DOHH2 (cell line): ENCODE measurements at regions not wholly inside any gene's neighbourhood (a gene's known extent, or its start where the extent isn't known, plus 50 kb on each side); places are given as distances from the start of the nearest gene placed in this dataset.

ENCODE experiments used
- H3F3A ChIP-seq: fragments of 200-600 bp; sonication (generic), shearing (Covaris generic); 2 replicates; pipeline ENCODE4 v1.6.0; 2016; ENCODE audit warnings: antibody characterized with exemption, mild to moderate bottlenecking; ENCODE audit not compliant: control insufficient read depth, insufficient read depth
- H3K27ac ChIP-seq: fragments of 200-600 bp; sonication (generic); 2 replicates; pipeline ENCODE4 v1.5.1; 2014; ENCODE audit warnings: low read depth, mild to moderate bottlenecking, low read length, moderate library complexity
- H3K27me3 ChIP-seq: fragments of 200-600 bp; sonication (generic); 2 replicates; pipeline ENCODE4 v1.6.1; 2014; ENCODE audit warnings: mild to moderate bottlenecking, low read length, mixed read lengths; ENCODE audit not compliant: control insufficient read depth
- H3K36me3 ChIP-seq: fragments of 200-600 bp; sonication (generic); 2 replicates; pipeline ENCODE4 v1.6.1; 2014; ENCODE audit warnings: mild to moderate bottlenecking, low read length, moderate library complexity, mixed read lengths; ENCODE audit not compliant: control insufficient read depth
- H3K4me1 ChIP-seq: fragments of 200-600 bp; sonication (generic); 2 replicates; pipeline ENCODE4 v1.6.1; 2014; ENCODE audit warnings: mild to moderate bottlenecking, low read length, mixed read lengths; ENCODE audit not compliant: control insufficient read depth
- H3K4me2 ChIP-seq: fragments of 200-600 bp; sonication (generic); 2 replicates; pipeline ENCODE4 v1.6.0; 2014; ENCODE audit warnings: mild to moderate bottlenecking, low read length, moderate library complexity
- H3K4me3 ChIP-seq: fragments of 200-600 bp; sonication (generic); 2 replicates; pipeline ENCODE4 v1.5.1; 2014; ENCODE audit warnings: mild to moderate bottlenecking, low read length, mixed read lengths
- H3K79me2 ChIP-seq: fragments of 200-600 bp; sonication (generic); 2 replicates; pipeline ENCODE4 v1.6.1; 2014; ENCODE audit warnings: mild to moderate bottlenecking, low read length, mixed read lengths; ENCODE audit not compliant: control insufficient read depth
- H3K9me2 ChIP-seq: fragments of 200-600 bp; sonication (generic); replicated peaks from 2 replicates; pipeline ENCODE4 v1.6.1; 2014; ENCODE audit warnings: mild to moderate bottlenecking, low read length, mixed read lengths; ENCODE audit not compliant: control insufficient read depth
- H3K9me3 ChIP-seq: fragments of 200-600 bp; sonication (generic); 2 replicates; pipeline ENCODE4 v1.6.1; 2014; ENCODE audit warnings: antibody characterized with exemption, low read length, mixed read lengths; ENCODE audit not compliant: control insufficient read depth, insufficient read depth
- H4K20me1 ChIP-seq: fragments of 200-600 bp; sonication (generic); 2 replicates; pipeline ENCODE4 v1.6.0; 2014; ENCODE audit warnings: low read depth, mild to moderate bottlenecking, antibody characterized with exemption, low read length, moderate library complexity; ENCODE audit not compliant: control insufficient read depth, insufficient read depth
- EZH2phosphoT487 ChIP-seq: fragments of 200-600 bp; sonication (generic); IDR thresholded peaks from 2 replicates; pipeline ENCODE4 v1.6.1; 2017; ENCODE audit warnings: borderline replicate concordance, mild to moderate bottlenecking, antibody characterized with exemption, low read length, moderate library complexity, mixed read lengths
- TF ChIP-seq, protein P1 (sequence below): fragments of 200-600 bp; sonication (generic); IDR thresholded peaks from one replicate; pipeline ENCODE4 v1.5.1; 2014; ENCODE audit warnings: antibody characterized with exemption, mild to moderate bottlenecking, low read depth, low read length; ENCODE audit not compliant: poor library complexity, severe bottlenecking

DNA sequence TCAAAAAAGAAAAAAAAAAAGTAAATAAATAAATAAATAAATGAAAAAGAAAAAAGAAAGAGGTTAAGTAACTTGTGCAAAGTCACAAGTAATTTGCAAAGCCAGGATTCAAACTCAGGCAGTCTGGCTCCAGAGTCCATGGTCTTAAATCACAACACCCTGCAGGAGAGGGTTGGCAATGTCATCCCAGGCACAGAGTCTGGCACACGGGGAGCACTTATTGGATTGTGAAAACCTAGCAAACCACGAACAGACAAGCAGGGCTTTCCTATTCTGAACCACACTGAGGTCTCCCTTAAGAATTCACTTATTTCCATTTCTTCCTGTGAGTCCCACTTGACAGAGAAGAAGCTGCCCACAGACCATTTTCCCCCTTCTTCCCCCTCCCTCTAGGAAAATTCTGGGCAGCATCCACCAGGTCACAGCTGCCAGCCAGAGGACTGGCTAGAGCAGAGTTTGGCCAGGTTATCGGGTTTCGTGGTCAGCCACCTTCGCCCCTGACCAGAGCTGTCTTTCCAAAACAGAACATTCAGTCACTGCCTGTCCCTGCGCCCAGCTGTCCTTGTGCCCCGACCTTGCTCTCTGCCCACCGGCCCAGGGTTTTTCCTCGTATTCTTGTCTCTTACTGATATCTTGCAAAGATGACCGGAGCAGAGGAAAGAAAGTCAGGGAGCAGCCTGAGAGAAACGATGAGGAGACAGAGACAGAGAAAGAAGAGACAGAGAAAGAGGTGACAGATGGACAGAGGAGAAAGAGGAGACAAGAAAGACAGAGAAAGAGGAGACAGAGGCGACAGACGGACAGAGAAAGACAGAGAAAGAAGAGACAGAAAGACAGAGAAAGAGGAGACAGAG is 106.4 kb upstream of the PTPN1 start:
- H3K27me3 ChIP-seq, result no peaks in the 10 kb centered on the region

DNA sequence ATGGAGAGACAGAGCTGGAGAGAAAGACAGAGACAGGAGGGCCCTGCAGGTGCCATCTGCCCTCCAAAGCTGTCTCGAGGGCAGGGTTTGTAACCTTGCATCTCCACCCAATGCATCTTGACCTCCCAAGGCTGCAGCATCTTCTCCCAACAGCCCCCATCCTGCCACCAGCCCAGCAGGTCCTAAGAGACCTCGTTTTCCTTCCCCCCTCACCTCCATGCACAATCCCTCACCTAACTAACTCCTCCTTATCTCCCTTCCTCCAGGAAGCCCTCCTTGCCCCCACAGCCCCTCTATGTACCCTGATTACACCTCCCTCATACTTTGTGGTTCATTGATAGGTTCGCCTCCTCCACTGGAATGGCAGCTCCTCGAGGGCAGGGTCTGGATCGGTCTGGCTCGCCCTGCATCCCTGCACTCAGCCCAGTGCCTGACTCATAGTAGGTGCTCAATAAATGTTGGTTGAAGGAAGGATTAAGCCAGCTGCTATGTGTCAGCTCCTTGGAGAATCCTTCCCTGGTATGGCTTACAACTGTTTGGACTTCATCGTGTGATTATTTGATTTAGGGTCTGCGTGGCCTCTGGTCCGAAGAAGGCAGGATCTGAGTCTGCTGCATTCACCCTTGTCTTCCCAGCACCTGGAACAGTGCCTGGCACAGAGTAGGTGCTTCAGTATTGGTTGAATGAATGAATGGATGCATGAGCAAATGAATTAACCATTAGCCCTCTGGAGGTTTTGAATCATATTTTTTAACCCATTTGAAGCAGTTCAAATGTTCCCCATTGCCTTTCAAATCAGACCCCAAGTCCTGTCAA is 105.6 kb upstream of the PTPN1 start:
- H3K27ac ChIP-seq, result no peak overlapping the region
- no peaks in the 10 kb centered on the region for H3K36me3 ChIP-seq
- TF ChIP-seq, protein P1, sequence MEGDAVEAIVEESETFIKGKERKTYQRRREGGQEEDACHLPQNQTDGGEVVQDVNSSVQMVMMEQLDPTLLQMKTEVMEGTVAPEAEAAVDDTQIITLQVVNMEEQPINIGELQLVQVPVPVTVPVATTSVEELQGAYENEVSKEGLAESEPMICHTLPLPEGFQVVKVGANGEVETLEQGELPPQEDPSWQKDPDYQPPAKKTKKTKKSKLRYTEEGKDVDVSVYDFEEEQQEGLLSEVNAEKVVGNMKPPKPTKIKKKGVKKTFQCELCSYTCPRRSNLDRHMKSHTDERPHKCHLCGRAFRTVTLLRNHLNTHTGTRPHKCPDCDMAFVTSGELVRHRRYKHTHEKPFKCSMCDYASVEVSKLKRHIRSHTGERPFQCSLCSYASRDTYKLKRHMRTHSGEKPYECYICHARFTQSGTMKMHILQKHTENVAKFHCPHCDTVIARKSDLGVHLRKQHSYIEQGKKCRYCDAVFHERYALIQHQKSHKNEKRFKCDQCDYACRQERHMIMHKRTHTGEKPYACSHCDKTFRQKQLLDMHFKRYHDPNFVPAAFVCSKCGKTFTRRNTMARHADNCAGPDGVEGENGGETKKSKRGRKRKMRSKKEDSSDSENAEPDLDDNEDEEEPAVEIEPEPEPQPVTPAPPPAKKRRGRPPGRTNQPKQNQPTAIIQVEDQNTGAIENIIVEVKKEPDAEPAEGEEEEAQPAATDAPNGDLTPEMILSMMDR, result no peak
- no peak for TF ChIP-seq EZH2phosphoT487
- no peaks in the 10 kb centered on the region; the same call in 1 of the 2 replicates for H4K20me1 ChIP-seq
- no peaks in the 10 kb centered on the region for H3K79me2 ChIP-seq
- H3K9me3 ChIP-seq, result no peaks in the 10 kb centered on the region
- 0 out of 2 replicates have a peak, but pooled peaks cover 4% of the 10 kb centered on the region for H3K27me3 ChIP-seq
- H3K9me2 ChIP-seq, result no peaks in the 10 kb centered on the region
- H3K4me3 ChIP-seq, result no peak overlapping the region
- no peaks in the 10 kb centered on the region for H3F3A ChIP-seq
- no peaks in the 10 kb centered on the region for H3K4me1 ChIP-seq
- no peak overlapping the region for H3K4me2 ChIP-seq

More for the DNA sequence above, 106.4 kb upstream of the PTPN1 start:
- Histone ChIP-seq H3K4me1 (no peaks in the 10 kb centered on the region), H3K27ac (no peak overlapping the region), H3K4me3 (no peak overlapping the region), H3K4me2 (no peak overlapping the region), H3K79me2 (no peaks in the 10 kb centered on the region), H3K36me3 (no peaks in the 10 kb centered on the region), H4K20me1 (no peaks in the 10 kb centered on the region; the same call in 1 of the 2 replicates), H3K9me2 (no peaks in the 10 kb centered on the region), H3F3A (no peaks in the 10 kb centered on the region), H3K9me3 (no peaks in the 10 kb centered on the region)
- TF ChIP-seq, protein P1, result no peak

DNA sequence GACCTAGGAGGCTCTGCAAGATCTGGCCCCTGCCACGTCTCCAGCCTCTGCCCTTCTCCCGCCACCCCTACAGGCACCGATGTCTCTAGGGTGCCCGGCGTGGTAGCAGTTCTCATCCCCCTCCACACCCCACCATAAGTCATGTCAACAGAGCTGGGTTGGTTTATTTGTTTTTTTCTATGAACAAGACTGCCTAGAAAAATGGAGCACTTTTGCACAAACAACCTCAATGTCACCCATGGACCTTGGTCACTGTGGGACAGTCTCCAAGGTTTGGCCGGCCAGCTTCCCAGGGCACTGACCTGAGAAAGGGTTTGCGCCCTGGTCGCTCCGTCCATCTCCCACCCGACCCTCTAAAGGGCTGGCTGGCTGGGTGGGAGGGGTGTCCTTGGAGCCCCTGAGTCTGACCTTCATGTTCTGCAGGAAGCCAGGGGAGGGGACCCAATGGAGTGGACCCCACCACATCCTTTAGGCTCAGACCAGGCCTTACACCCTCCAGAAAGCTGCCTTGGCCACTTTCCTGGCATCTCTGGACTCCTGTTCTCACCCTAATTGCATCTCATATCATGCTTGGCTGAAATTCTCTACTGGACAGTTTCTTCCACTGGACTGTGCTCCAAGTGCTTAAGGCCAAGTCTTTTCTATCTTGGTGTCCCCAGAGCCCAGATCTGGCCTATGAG is 104.8 kb upstream of the PTPN1 start:
- H3K4me1 ChIP-seq, result no peaks in the 10 kb centered on the region
- H4K20me1 ChIP-seq, result no peaks in the 10 kb centered on the region; the same call in 1 of the 2 replicates
- no peak overlapping the region for H3K4me2 ChIP-seq
- H3K27me3 ChIP-seq, result 0 out of 2 replicates have a peak, but pooled peaks cover 4% of the 10 kb centered on the region
- no peak for TF ChIP-seq EZH2phosphoT487
- TF ChIP-seq, protein P1, result no peak
- no peak overlapping the region for H3K4me3 ChIP-seq
- no peaks in the 10 kb centered on the region for H3K36me3 ChIP-seq
- H3K79me2 ChIP-seq, result no peaks in the 10 kb centered on the region
- H3K9me2 ChIP-seq, result no peaks in the 10 kb centered on the region
- H3K27ac ChIP-seq, result no peak overlapping the region
- H3F3A ChIP-seq, result no peaks in the 10 kb centered on the region
- no peaks in the 10 kb centered on the region for H3K9me3 ChIP-seq
